Stromal cell of bone marrow (primary cell): ENCODE measurements at regions not wholly inside any gene's neighbourhood (a gene's known extent, or its start where the extent isn't known, plus 50 kb on each side); places are given as distances from the start of the nearest gene placed in this dataset.
"Not testable (repeated sequence)": the region's sequence is repeated elsewhere in the genome, so short reads cannot be mapped to it uniquely, and the experiment has no call there.

Experiments
- DNase-seq: peaks from one replicate; pipeline ENCODE4 v3.0.0-alpha.2; 2012; ENCODE audit warnings: low read depth

DNA sequence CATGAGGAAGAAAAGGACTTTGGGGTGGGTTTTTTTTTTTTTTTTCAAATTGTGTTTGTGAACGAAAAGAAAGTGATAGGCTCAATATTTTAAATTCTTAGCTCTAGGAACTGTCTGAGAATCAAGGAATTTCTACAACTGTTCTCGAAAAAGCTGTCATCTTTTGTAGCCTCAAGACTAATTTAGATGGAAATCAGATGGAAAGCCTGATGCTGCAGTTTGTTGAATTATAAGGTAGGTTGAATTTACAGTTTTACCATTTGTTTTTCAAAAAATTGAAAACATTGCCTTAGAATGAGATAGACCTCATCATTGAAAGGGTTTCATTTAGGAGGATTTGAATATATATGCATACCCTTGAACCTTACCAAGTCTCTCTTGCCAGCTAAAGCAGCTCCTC lies 109.3 kb upstream of the TRHDE start:
- DNase-seq: no peak

DNA sequence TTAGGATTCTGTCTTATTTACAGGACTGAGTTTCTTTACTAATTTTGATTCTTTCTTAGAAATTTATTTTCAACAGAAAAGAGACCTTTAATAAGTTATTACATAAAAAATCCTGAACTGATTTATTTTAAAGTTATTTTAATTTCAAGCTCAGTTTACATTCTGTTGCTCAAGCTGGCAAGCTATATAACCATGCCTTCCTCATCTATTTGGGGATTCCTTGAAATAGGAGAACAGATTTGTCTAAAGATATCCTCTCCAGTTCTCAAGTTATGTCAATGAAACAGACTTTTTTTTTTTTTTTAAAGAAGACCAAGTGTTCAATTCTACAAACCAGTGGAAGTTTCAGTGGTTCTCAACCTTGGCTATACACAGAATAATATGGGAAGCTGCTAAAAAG lies 103.3 kb upstream of the TRHDE start:
- no peak for DNase-seq

DNA sequence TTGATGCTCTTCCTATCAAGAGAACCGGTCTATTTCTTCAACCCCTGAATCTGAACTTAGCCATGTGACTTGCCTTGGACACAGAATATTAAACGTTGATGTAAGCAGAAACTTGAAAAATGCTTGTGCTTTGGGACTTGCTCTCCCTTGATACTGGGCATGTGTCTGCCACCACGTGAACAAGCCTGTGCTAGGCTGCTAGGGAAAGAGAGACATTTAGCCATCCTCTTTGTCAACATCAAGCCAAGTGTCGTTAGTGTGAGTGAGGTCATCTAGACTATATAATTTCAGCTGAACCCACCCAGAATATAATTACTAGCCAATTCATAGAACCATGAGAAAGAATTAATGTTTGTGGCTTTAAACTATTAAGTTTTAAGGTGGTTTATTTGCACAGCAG lies 98.2 kb upstream of the TRHDE start:
- DNase-seq: no peak

DNA sequence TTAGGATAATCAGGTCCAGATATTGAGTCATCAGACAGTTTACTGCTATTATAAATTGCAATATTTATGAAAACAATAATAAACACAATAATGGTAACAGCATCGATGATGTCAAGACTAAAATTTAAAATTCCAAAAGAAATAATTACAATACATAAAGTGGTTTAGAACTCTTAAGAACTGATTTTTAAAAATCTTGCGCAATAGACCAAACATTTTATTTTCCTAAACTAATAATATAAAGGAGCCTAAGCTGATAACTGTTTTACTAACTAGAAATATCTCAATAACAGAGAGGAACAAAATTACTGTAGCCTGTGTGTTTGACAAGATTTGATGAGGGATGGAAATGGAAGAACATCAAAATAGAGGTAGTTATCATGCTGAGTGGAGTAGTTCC lies 93.9 kb upstream of the TRHDE start:
- no peak for DNase-seq

DNA sequence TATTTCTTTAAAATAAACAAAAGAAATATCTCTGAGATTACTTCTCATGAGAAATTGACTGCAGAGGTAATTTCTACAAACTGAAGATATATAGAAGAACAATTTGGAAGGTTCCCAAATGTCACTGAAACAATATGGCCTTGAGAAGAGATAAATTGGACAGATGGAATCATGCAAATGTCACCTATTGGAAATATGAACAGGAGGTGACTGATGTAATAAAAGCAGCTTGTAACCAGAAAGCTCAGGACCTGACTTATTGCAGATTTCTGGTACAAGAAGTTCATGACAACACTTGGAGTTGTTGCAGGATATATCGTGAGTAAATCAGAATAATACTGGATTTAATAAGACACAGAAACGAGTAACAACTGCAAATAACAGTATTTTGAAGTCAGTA lies 93.3 kb upstream of the TRHDE start:
- DNase-seq: no peak

DNA sequence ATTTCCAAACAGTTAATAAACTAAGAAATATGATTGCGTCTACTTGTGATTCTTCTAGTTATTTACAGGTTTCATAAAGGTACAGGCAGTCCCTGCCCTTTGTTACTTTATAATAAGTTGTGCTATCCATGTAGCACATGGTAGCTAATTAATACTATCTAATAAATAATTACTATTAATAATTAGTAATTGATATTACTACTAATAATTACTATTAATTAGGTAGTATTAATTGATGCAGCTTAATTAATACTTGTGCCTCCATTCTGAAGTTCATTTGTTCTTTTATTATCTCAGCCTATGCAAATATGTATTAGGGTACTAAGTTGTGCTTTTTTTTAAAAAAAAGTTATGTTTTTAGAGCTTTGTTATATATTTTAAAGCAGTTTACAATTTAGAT lies 92.3 kb upstream of the TRHDE start:
- DNase-seq: no peak

DNA sequence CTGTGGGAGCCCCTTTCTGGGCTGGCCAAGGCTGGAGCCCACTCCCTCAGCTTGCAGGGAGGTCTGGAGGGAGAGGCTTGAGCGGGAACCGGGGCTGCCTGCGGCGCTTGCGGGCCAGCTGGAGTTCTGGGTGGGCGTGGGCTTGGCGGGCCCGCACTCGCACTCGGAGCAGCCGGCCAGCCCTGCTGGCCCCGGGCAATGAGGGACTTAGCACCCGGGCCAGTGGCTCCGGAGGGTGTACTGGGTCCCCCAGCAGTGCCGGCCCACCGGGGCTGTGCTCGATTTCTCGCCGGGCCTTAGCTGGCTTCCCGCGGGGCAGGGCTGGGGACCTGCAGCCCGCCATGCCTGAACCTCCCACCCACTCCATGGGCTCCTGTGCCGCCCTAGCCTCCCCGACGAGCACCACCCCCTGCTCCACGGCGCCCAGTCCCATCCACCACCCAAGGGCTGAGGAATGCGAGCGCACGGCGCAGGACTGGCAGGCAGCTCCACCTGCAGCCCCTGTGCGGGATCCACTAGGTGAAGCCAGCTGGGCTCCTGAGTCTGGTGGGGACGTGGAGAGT lies 87.1 kb upstream of the TRHDE start:
- not testable (repeated sequence) for DNase-seq

DNA sequence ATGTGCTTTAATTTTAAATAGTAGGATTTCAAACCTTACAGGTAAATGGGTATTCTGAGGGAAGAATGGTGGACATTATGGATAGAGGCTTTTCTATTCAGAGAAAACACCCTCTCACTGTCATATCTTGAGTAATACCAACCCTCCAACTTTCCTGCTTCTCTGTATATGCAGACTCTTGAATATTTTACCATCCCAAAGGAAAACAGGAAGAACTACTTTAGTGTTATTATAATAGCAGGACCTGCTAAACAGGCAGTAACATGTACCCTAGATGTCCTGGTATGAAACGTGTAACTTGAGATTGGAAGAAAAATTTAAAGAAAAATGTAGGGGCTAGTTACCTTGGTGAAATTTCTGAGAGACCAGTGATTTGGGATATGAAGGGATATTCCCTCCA lies 82.9 kb upstream of the TRHDE start:
- DNase-seq: no peak

DNA sequence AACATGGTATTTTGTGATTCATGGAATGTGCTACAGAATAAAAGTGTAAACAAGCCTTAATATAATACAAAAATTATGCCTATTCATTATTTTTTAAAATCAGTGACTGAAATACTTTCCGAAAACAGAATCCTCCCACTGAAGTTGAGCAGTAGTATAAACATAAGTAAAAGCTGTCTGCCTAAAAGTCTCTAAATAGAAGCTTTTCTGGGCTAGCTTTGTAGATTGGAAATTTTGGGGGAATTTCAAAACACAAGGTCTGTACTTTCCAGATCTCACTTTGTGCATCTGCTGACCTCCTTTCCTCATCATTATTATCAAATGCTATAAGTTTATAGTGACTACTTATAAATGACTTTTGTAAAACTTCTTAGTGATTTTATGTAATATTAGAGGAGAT lies 80.4 kb upstream of the TRHDE start:
- no peak for DNase-seq

DNA sequence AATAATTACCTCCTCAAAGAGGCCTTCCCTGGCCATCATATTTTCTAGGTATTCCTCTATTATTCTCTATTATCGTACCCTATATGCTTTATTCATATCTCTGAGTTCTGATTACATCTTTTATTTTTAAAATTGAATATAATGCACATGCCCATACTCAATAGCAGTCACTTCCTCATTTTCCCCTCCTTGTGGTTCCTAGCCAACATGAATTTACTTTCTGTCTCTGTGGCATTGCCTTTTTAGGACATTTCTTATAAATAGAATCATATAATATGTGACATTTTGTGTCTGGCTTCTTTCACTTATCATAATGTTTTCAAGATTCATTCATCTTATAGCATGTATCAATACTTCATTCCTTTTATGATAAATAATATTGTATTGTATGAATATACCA lies 74.4 kb upstream of the TRHDE start:
- DNase-seq: no peak

DNA sequence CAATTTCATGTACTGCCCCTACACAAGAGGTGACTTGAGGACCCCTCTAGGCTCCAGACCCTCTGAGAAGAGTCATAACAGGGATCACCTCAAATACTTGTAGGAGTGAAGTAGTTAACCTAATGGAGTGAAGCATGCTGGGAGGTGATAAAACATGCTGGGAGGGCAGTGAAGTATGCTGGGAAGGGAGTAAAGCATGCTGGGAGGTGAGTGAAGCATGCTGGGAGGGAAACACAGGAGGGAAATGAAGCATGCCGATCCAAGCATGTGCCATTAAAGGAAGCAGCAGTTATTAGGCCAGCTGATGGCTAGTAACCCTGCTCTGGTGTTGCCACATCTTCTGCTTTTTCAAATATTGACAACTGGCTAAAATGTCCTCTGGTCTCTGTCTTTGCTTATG lies 70.7 kb upstream of the TRHDE start:
- no peak for DNase-seq

DNA sequence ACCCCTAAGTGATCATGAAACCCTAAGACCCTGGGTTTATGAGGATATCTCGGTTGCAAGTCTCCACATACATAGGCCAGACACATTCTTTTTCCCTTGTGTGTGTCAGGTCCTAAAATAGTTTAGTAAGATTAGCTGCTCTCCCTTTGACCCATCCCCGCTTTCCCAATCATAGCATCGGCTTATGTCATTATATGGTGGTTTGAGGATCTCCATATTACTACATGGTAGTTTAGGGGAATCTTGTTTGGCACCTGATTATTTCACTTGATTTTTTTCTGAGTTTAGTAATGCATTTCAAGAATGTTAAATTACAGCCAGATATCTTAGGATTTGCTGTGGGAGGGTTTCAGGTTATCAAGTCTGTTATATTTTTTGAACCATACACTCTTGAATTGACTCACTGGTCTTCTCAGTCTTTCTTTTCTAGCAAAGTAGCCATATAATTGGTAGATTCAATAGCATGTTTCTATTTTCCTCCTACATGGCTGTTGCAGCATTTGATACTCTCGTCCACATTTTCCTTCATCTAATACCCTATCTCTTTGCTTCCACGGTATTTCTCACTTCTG lies 68.3 kb upstream of the TRHDE start:
- no peak for DNase-seq

DNA sequence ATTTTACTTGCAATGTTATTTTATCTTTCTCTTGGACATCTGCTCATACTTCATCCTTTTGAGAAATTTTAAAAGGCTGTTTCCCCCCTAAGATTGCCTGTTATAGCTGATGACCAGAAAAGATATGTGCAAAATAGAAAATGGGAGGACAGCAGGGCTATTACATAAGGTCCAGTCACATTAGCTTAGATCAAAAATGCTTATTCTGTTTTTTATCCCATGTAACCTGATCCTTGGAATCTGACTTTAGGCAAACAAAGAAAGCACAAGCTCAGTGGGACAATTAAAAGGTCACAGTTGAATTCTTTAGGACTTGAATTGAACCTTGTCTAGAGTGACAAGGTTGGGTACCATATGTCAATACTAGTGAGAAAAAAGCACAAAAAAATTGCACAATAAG lies 65.1 kb upstream of the TRHDE start:
- DNase-seq: no peak

DNA sequence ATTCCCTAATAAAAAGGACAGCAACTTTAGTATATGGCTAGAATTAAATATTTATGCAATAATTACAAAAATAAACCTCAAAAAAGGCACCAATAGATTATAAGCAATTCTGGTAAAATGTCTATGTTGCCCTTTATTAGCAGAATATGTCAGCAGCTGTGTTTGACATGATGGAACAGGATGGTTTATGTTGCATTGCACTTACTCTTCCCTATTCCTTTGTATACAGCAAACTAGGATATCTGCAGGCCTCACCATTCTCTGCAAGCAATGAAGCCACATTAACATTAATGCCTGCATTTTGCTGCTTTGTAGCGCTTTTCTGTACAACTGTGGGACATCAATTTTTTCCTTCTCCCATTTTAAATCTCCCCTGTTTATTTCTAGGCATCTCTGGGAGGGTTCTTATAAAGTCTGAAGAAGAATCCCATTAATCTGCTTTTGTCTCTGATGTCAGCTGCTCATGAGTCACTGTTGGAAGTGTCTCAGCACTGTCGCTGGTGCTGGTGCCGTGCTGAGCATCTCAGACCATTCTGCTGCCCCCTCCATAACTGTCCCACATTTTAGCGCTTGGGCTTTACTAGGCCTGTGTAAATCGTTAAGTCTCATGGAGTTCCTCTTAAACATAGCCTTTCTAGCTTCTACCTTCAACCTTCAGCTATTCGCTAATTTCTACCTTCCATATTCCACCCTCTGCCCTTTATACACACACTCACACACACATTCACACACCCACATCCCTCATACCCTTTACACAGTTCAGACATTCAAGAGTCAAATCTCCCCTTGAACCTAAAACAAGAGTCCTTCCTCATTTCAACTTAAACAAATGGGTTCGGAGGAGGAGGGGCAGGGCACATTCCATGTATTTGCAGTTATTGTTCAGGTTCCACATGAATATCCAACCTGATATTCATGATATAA lies 64.4 kb upstream of the TRHDE start:
- DNase-seq: no peak

DNA sequence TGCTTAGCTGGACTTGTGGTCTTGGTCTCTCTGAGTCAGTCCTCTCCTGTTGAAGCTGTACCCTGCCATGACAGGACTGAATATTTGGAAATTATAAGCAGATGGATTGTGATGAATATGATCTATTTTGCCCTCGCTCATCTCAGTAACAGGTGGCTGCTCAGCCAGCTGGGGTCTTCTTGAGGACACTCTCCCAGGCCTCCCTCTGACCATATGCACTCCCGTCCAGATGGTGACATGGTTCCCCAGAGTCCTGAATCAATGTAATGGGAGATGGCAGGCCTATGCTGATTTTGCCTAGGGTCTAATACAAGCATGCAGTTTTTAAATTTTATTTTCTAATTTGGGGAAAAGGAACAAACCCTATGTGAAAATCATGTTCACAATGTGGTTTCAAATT lies 63.1 kb upstream of the TRHDE start:
- DNase-seq: no peak

DNA sequence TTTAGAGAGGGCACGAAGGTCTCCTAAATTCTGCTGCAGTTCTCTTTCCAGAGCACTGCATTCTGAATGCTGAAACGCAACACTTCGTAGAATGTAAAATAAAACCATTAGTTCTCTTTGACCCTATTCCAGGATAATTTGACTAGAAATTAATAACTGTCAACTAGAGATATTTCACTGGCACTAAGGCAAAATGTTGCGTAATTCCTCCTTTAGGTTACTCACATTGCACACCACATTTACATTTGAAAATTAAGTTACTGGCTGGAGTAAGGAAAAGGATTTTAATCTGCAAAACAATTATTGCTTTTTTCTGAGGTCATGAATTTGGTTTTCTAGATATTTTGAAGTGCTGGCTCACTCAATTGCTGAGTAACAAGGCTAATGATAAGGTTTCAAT lies 58.0 kb upstream of the TRHDE start:
- no peak for DNase-seq

DNA sequence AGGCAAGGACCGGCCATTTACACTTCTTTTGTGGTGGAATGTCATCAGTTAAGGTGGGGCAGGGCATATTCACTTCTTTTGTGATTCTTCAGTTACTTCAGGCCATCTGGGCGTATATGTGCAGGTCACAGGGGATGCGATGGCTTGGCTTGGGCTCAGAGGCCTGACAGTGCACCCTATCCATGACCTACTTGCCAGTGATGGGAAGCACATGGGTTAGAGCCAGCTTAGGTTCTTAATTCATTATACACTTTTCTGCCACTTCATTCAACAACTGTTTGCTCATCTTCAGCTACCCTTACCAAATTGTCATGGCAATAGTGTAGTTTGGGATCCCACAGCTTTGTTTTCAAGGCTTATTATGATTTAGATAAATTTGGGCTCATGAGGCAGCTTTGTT lies 56.9 kb upstream of the TRHDE start:
- DNase-seq: not testable (repeated sequence)

DNA sequence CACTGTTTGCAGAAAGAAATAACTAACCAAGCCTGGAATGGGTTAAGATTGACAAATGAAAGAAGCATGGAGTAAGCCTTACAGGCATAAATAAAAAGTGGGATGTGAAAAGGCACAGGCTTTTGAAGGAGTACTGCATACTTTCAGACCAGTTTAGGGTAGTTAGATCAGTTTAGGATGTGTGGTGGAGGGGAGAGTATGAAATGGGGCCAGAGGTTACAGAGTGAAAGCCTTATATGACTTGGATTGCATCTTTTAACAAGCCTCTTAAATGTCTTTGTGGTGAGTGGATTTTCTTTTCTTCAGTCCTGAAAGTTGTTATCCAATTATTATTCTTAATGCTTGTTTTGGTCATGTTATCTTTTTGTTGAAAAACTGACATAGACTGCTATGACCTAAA lies 52.2 kb upstream of the TRHDE start:
- DNase-seq: no peak
